Kidney (tissue), 13 donors: ENCODE measurements at regions not wholly inside any gene's neighbourhood (a gene's known extent, or its start where the extent isn't known, plus 50 kb on each side); places are given as distances from the start of the nearest gene placed in this dataset.

ENCODE experiments used
- DNase-seq, 5 donors: peaks; one replicate each; pipeline ENCODE4 v3.0.0-alpha.2; 2013 to 2020
- FAIRE-seq: peaks from 2 replicates; lab custom pipeline; 2012; peaks lifted over from hg19 to GRCh38; lab: Jason Lieb, UNC
- H3K27ac ChIP-seq, 2 donors: one replicate each; pipeline ENCODE4 v1.7.0; 2013; ENCODE audit warnings: low read depth in 2 of 2, low read length in 2 of 2, inconsistent platforms in 1 of 2
- H3K27me3 ChIP-seq: one replicate; pipeline ENCODE4 v1.7.1; 2013; ENCODE audit warnings: low read length, inconsistent platforms; ENCODE audit not compliant: control insufficient read depth, insufficient read depth
- H3K36me3 ChIP-seq, 3 donors: one replicate each; pipeline versions ENCODE4 v1.7.0 to v1.7.1; 2013; ENCODE audit warnings: low read length in 3 of 3, control low read depth in 1 of 3, inconsistent platforms in 1 of 3; ENCODE audit not compliant: insufficient read depth in 3 of 3, control insufficient read depth in 2 of 3
- H3K4me1 ChIP-seq, 3 donors: one replicate each; pipeline versions ENCODE4 v1.7.0 to v1.7.1; 2013; ENCODE audit warnings: low read length in 3 of 3, inconsistent platforms in 1 of 3, low read depth in 1 of 3; ENCODE audit not compliant: control insufficient read depth in 2 of 3, insufficient read depth in 2 of 3
- H3K4me3 ChIP-seq, 3 donors: one replicate each; pipeline versions ENCODE4 v1.7.0 to v1.8.1; 2013; ENCODE audit warnings: low read length in 3 of 3, control low read depth in 1 of 3, inconsistent platforms in 1 of 3
- H3K9ac ChIP-seq, 3 donors: one replicate each; pipeline versions ENCODE4 v1.7.0 to v1.7.1; 2013; ENCODE audit warnings: low read length in 3 of 3, control low read depth in 1 of 3, inconsistent platforms in 1 of 3
- H3K9me3 ChIP-seq, 3 donors: one replicate each; pipeline versions ENCODE4 v1.7.0 to v1.7.1; 2013; ENCODE audit warnings: low read length in 3 of 3, control low read depth in 1 of 3, inconsistent platforms in 1 of 3; ENCODE audit not compliant: control insufficient read depth in 2 of 3, insufficient read depth in 1 of 3
- CTCF ChIP-seq: IDR thresholded peaks from 3 replicates; pipeline ENCODE4 v1.5.1; 2012; ENCODE audit warnings: mild to moderate bottlenecking, moderate library complexity, borderline replicate concordance; ENCODE audit not compliant: insufficient read depth; ENCODE audit errors: extremely low read depth
- intact Hi-C: fragments of 100-400 bp; cut with DNase I; formaldehyde crosslinking; loops from one replicate; pipeline ENCODE4 v1.11.1; 2022
- donor health status: control.
- donor health status: control.
- donor health status: control.
- donor health status: control.
- donor health status: control.
- donor health status: DM: yes; HTN: yes; CAD: no.
- donor health status: Normal renal cell carcinoma (clear cell type).

GRCh38 chr20:18987781-18988360 lies 174.3 kb downstream of the SCP2D1 start:
- no peak overlapping the region for H3K9ac ChIP-seq
- TF ChIP-seq CTCF, result no peak
- H3K4me1 ChIP-seq, result peaks cover 0 to 16% (median 4%) of the 10 kb centered on the region in 3 donors
- no peaks in the 10 kb centered on the region for H3K9me3 ChIP-seq
- H3K27ac ChIP-seq, result no peak overlapping the region
- H3K36me3 ChIP-seq, result no peaks in the 10 kb centered on the region
- intact Hi-C loops, result no loop called here
- no peak for DNase-seq
- no peak overlapping the region for H3K4me3 ChIP-seq
- no peaks in the 10 kb centered on the region for H3K27me3 ChIP-seq
- no peak for FAIRE-seq

- intact Hi-C loops, result no loop called here
- Histone ChIP-seq H3K27me3 (no peaks in the 10 kb centered on the region), H3K27ac (no peak overlapping the region), H3K4me3 (no peak overlapping the region), H3K4me1 (peaks cover 0 to 13% (median 2%) of the 10 kb centered on the region in 3 donors), H3K9ac (no peak overlapping the region), H3K36me3 (no peaks in the 10 kb centered on the region), H3K9me3 (no peaks in the 10 kb centered on the region)
- TF ChIP-seq CTCF, result no peak
- DNase-seq, result no peak
- FAIRE-seq, result no peak
Measured at GRCh38 chr20:18988701-18989100, 175.1 kb downstream of the SCP2D1 start.

- Histone ChIP-seq H3K9me3 (no peaks in the 10 kb centered on the region), H3K27ac (no peak overlapping the region), H3K36me3 (no peaks in the 10 kb centered on the region), H3K4me3 (no peak overlapping the region), H3K9ac (no peak overlapping the region), H3K4me1 (peaks cover 0 to 7% (median 0%) of the 10 kb centered on the region in 3 donors), H3K27me3 (no peaks in the 10 kb centered on the region)
- intact Hi-C loops, result no loop called here
- FAIRE-seq (no peak), DNase-seq (no peak)
- no peak for TF ChIP-seq CTCF
Measured at GRCh38 chr20:18989736-18990474, 176.3 kb downstream of the SCP2D1 start.
